ENCODE measurements at regions not wholly inside any gene's neighbourhood (a gene's known extent, or its start where the extent isn't known, plus 50 kb on each side); places are given as distances from the start of the nearest gene placed in this dataset.

DNA sequence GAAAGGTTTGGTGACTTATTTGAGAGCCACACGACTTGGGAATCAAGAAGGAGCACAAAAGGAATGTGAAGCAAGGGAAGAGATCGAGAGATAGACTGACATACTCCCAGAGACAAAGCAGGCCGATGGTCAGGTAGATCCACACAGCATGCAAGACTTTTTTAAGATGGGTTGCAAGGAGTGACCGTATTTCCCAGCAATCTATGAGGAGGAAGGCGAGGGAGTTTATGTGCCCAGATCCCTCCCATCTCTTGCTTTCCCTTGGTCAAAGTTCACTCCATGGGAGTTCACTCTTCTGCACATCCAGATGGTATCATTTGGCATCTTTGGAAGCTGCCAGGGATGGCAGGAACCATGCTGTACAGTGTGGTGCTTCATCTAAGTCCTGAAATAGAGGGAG is 148.9 kb downstream of the RMI1 start:
- DNase-seq, result no peak

DNA sequence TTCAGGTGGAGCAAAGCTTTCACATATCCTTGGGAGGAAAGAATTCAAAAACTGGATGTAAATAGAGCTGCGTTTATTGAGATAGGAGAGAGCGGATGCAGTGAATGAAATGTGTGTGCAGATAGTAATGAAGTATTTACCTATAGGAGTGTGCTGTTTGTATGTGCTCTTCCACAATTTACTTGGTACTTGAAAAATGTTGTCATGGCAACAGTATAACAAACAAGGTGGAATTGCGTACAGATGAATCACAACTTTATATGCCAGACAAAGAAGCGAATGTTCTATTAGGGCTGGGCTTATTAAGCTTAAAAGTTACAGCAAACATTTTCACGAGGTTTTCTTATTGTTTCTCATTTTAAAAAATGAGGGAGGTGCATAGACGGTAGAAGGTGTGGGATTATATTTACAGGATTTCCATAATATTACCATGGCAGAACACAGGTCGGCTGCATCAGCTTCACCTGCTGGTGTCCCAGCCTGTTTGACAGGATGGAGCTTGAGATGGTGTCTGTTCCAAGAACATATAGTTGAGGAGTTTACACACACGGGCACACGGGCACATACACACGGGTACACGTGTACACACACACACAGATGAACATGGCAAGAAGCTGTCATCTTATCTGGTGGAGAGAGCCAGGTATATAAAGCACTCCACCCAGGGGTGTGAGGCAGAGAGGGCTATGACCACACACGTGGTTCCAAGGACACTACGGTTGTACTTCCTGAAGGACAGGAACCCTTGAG is 155.7 kb downstream of the RMI1 start:
- DNase-seq, result no peak

DNA sequence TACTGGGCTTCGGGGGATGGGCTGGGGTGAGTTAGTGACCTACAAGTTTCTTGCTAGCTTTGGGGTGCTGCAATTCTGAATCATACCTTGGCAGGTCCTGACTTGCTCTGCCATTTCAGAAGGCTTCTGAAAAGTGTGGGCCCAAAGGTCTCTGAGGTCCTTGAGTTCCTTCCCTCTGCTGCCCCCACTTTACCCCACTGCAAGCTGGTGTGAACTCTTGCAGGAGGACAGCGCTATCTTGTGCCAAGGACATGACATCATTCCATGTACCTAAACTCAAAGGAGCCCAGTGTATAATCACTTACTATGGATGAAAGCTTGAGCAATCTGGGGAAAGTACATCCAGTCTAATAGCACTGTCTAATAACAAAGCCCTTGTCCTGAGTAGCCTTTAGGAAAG is 157.4 kb downstream of the RMI1 start:
- no peak for DNase-seq

DNA sequence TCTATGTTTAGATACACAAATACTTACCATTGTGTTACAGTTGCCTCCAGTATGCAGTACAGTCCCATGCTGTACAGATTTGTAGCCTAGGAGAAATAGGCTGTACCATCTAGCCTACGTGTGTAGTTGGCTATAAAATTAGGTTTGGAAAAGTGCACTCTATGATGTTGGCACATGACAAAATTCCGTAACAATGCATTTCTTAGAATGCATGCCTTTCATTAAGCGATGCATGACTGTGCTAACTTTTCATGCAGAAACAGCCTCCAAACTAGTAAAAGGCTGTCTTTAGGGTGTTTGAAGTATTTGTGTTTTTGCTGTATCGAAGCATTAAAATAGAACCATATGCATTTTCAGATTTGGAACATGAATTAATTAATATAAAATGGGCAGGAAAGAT is 157.9 kb downstream of the RMI1 start:
- no peak for DNase-seq

DNA sequence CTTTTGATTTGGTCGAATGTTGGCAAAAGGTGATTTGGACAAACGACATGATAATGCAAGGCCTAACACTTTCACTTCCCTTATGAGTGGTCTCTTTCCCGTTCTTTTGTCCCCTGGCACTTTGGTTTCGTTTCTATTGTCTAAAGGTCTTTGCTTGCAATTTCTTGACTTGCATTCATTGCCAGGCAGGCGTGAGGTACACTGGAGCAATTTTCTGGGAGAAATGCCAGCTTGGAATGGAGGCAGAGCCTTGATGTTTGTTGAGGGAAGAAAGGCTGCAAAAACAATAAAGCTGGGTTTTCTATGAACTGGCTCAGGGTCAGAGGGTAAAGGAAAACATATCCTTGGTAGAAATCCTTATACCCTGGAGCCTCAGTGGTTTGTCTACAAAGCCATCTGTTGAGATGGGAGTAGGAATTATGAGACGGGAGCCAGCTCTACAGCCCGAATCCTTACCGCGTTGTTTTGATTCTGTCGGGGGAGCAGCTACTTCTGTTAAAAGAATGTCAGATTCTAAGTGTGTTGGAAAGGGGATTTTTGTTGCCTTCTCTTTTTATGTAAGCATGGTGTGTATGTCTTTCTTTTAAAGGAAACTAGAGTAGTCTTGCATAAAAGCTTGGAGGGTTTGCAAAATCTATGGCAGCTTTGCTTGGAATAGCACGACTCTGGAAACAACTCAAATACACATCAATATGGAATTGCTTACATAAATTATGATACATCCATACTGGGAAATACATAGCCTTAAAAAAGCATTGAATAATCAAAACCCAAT is 158.9 kb downstream of the RMI1 start:
- DNase-seq, result no peak

DNA sequence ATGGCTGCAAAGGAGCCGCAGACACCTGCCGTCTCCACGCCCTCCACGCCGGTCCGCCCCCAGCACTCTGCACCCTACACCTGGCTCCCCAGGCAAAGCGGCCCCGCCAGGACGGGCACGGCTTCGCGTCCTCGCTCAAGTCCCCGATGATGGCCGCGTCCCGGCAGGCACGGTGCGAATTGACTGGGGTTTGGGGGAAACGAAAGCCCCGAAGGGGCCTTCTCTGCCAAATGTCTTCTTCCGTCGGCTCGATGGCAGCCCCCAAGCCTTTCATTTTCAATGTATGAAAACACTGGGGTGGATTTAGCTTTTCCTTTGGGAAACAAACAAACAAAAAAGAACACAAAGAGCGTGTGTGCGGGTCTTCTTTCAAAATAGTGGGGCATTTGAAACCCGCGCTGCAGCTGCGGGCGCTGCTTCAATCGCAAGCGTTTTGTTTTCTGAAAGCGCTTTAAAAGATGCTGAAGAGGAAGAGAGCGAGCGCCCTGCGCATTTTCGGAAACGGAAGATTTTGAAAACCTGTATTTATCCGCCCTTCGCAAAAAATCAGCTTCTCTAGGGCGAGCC is 160.0 kb downstream of the RMI1 start:
- DNase-seq, result peak; percentile 19

DNA sequence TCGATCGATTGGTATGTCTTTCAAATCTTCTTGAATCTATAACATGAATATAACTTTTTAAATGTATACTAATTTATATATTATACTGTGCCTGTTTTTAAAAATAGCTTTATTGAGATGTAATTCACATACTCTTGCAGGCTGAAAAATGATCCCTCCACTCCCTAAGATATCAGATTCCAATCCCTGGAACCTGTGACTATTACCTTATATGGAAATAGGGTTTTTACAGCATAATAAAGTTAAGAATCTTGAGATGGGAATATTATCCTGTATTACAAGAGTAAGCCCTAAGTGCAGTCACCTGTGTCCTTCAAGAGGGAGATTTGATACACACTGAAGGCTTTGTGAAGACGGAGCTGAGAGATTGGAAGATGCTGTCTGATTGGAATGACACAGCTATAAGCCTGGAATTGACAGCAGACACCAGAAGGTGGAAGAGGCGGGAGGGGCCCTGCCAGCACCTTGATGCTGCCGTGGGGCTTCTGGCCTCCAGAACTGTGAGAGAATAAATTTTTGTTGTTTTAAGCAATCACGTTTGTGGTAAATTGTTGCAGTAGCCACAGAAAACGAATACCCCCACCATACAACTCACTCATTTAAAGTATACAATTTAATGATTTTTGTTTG is 161.3 kb downstream of the RMI1 start:
- no peak for DNase-seq

DNA sequence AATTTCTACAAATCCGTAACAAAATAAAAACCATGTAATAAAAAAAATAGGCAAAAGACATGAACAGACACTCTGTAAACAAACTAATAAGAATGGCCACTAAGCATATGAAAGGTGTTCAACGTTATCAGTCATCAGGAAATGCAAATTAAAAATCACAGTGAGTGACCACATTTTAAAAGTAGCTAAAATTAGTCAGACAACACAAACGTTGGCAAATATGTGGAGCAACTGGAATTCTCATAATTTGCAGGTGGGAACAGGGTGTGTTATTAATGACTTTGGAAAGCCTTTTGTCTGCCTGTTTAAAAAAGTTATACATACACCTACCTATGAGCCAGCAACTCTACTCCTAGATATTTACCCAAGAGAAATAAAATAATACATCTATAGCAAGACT is 164.4 kb downstream of the RMI1 start:
- no peak for DNase-seq

DNA sequence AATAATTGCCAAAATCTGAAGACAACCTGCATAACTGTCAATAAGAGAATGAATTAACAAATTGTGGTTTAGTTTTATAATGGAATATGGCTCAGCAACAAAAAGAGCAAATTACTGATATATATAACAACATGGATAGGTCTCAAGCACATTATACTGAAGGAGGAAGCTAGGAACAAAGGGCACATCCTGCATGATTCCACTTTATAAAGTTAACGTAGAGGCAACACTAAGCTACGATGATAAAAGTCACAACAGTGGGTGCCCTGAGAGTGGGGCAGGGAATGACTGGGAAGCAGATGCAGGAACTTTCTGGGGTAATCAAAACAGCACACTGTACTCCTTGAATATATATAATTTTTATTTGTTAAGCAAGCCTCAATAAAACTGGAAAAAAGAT is 165.2 kb downstream of the RMI1 start:
- no peak for DNase-seq

DNA sequence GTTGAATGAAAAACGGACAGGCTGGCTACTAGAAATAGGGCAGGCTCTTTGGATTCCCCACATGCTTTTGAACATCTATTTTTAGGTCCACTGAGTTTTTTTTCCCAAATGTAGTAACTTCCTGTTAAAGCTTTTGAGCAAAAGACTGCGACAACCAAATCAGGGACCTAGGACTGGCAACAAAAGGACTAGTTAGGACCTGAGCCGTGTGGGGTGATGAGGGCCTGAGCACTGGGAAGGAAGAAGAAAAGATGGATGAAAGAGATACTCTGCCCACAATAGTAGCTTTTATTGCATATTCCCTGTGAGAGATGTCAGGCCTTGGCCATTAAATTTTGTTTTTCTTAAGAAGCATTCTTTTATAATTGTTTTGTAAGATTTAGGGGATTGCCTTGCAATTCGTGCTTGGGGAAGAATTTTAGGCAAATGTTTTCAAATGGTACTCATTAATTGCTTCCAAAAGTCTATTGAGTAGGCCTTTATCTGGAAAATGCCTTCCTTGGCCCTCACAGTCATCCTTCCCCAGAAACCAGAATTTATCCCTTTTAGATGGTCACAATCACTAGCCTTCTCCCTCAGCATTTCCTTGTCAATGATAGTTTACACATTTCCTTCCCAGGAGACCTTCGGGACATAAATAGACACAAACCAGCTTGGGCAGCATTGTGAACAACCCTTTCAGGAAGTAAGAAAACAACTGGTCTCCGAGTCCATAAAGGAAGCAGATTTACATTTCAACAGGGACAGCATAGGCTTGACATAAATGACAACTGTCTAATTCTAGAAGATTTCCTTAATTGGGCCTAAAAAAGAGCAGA is 166.5 kb downstream of the RMI1 start:
- no peak for DNase-seq

DNA sequence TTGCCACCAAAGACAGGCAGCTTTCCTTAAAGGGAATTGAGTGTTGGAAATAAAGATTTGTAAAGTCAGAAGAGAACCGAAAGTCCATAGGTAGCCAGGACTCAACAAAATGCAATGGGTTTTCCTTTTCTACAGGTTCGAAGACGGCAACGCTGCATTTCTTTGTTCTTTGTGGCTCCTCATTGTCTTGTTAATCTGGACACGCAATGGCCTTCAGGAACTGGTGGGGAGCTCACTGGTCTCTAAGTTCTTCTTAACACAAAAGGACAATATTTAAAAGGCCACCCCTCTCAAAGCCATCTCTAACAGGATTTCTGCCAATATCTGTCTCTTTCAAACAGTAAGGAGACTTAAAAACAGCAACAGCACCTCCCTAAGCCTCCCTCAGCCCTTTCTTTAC is 170.6 kb downstream of the RMI1 start:
- DNase-seq, result no peak

DNA sequence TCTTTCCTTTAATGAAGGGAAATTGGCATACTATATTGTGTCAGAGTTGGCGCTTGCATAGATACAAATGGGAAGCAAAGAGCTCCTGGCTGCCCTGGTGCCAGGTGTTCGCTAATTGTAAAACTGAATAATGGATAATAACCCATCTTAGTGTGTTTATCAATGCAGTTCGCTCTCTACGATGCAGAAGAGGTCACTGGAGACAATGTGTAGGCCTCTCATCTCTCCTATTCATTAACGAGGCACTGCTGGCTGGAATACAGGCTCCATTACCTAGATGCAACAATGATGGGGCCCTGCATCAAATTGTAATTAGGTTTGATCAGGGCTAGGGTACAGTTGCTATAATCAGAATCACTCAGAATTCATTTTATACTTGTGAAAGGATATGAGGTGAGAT is 171.0 kb downstream of the RMI1 start:
- DNase-seq, result no peak

DNA sequence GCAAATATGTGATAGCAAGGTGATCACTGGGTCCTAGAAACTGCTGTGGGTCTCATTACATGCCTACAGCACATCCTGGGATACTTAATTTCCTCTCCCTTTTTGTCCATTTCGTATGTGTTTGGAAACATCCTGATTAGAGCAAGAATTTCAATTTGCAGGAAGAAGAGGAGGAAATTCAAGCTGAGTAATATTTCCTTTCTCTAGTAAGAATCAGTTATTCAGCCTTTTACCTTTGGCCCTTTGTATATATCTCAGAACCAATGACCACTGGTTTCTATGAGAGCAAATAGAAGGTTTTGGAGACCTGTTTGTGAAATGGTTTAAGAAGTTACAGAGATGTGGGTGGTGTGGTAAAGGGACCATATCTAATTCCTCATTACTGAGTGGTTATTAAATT is 171.6 kb downstream of the RMI1 start:
- DNase-seq, result no peak

DNA sequence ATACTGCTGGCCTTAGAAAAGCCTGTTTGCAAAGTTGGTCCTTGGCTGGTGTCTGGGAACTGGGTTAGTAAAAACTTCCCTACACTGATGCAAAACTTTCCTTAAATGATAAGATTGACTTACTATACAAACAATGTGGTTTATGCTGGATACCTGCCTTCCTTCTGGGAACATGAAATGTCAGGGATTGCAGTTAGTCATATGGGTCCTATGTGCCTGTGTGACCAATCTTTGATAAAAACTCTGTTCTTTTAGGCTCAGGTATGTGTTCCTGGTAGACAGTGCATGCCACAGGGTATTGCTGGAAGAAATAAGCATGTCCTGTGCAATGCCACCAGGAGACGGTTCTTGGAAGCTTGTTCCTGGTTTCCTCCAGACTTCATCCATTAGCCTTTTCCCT is 173.3 kb downstream of the RMI1 start:
- no peak for DNase-seq

DNA sequence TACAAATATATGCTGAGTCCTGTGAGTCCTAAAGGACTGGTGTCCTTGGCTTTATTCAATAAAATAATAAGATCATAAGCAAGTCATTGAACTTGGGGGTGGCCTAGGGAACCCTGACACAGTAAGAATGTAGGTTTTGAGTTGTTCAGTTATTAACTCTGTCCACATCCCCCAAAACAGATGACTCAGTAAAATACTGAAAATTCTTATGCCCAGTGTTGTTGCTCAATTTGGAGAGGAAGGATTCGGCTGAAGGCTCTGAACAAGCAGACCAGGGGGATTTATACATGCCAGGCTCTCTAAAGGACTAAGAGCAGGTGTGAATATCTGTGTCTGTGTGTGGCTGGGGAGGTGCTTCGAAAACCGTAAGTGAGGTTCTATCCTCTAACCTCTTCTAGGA is 173.7 kb downstream of the RMI1 start:
- DNase-seq, result no peak

DNA sequence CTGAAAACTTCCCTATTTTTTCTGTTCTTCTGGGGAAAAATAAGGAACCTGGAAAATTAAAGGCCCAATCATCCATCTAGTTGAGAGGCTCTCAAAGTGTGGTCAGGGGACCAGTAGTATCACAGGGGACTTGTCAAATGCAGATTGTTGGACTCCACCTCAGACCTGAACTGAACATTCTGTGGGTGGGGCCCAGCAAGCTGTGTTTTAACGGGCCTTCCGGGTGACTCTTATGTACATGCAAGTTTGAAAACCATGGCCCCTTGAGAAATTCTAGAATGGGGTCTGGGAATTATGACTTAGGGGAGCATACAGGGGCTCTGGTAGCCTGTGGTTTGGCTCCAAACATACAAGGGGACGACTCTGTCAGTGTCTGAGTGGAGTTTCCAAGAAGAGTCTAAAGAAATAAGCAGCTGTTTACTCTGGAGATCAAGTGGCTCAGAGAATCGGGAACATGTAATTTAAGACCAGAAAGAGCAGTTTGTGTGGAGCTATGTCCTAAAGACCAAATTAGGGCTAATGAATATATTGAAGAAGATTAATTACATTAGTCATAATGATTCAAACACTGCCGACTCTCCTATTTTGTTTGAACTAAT is 177.4 kb downstream of the SLC28A3 start:
- no peak for DNase-seq

DNA sequence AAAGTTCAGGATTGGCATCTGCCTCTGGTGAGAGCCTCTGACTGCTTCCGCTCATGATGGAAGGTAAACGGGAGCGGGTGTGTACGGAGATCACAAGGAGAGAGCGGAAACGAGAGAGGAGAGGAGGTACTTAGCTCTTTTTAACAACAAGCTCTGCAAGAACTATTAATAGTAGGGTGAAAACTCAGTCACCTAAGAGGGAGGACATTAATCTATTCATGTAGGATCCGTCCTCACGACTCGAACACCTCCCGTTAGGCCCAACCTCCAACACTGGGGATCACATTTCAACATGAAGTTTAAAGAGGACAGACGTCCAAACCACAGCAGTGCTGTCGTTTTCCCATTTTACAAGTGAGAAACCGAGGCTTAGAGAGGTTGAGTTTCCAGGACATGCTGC is 173.7 kb downstream of the SLC28A3 start:
- DNase-seq, result no peak

DNA sequence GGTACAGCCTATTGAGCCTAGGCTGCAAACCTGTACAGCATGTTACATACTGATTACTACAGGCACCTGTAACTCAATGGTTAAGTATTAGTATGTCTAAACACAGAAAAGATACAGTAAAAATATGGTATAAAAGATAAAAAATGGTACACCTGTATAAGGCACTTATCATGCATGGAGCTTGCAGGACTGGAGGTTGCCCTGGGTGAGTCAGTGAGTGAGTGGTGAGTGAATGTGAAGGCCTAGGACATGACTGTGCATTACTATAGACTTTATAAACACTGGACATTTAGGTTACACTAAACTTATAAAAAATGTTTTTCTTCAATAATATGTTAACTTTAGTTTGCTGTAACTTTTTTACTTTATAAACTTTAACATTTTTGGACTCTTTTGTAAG is 171.3 kb downstream of the SLC28A3 start:
- no peak for DNase-seq

DNA sequence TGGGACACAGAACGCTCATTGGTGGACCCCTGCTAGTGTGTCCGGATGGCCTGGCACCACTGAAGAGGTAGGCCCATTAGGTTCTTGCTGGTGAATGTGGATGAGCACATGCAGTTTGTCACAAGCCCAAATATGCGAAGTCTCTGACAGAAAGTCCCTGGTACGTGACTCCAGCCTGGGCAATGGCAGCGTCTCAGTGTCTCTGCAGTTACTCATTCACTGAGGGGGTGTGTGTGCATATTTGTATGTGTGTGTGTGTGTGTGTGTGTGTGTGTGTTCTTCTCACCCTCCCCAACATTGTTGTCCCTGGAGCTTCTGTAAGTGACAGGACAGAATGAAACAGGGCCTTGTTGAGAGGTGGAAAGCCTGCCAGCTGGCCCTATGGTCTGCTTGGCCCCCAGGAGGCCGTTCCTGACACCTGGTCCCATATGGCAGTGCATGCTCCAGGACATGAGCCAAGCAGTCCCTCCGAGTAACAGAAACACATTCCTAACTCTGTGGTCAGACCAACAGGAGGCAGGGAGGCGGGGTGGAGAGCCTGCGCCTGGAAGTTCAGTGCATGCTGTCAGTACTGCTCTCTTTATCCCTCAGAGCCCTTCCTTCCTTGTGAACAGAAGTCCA is 169.9 kb downstream of the SLC28A3 start:
- no peak for DNase-seq

DNA sequence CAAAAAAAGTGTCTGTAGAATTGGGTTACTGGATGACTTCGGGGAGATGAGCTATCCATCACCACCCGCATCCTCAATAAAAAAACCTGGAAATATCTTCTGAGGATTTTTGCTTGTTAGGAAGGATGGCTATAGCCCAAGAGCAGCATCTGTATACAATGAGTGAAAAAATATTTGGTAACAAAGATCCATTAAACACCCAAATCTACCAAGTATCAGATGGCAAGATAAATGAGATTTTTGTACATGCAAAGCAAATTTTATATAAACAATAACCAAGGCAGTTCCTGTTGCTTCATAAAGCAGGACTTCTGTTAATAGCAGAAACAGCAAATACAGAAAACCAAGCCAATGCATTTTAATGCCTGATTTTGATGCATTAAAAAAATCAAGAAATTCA is 166.6 kb downstream of the SLC28A3 start:
- DNase-seq, result no peak

DNA sequence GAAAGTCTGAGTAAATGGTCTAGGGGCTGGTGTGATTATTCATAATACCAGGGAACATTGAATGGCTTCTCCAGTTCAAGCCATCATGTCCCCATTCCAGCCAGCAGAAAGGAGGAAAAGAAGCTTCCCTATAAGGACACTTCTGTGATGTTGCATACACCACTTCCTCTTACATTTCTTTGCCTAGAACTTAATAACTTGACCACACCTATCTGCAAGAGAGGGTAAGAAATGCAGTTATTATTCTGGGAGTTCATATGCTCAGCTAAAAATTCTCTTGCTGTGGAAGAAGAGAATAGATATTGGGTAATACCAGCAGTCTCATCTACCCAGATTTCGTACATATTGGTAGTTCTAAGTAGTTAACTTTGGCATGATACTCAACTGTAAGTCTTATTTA is 166.1 kb downstream of the SLC28A3 start:
- DNase-seq, result no peak

DNA sequence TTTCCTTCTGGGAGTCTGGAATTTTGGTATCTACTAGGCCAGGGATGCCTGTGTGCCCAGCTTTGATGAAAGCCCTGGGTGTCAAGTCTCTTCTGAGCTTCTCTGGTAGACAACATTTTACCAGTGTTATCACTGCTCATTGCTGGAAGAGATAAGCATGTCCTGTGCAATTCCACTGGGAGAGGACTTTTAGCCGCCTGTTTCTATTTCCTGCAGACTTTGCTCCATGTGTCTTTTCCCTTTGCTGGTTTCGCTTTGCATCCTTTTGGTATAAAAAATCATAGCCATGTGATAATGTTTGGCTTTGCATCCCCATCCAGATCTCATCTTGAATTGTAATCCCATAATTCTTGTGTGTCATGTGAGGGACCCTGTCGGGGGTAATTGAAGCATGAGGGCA is 163.2 kb downstream of the SLC28A3 start:
- DNase-seq, result no peak
